GM12891 (cell line): ENCODE measurements at regions not wholly inside any gene's neighbourhood (a gene's known extent, or its start where the extent isn't known, plus 50 kb on each side); places are given as distances from the start of the nearest gene placed in this dataset.
"Not testable (repeated sequence)": the region's sequence is repeated elsewhere in the genome, so short reads cannot be mapped to it uniquely, and the experiment has no call there.

ENCODE experiments used
- DNase-seq: peaks from one replicate; pipeline ENCODE4 v3.0.0; 2011; ENCODE audit warnings: low spot score; ENCODE audit not compliant: insufficient read length
- FAIRE-seq: peaks from 2 replicates; lab custom pipeline; 2011; peaks lifted over from hg19 to GRCh38; lab: Jason Lieb, UNC
- PAX5 ChIP-seq: IDR thresholded peaks from 2 replicates; pipeline ENCODE4 v1.6.1; 2011; ENCODE audit warnings: low read length, moderate library complexity, mild to moderate bottlenecking; ENCODE audit not compliant: insufficient read depth, severe bottlenecking
- POLR2A ChIP-seq: IDR thresholded peaks from 2 replicates; pipeline ENCODE4 v1.6.1; 2011; ENCODE audit warnings: low read depth, low read length, control low read depth
- POLR2AphosphoS5 ChIP-seq: IDR thresholded peaks from 2 replicates; pipeline ENCODE4 v1.6.1; 2011; ENCODE audit warnings: low read depth, low read length, control low read depth
- POU2F2 ChIP-seq: IDR thresholded peaks from 2 replicates; pipeline ENCODE4 v1.6.1; 2011; ENCODE audit warnings: low read depth, mild to moderate bottlenecking, control low read depth, low read length, moderate library complexity
- SPI1 ChIP-seq: IDR thresholded peaks from 2 replicates; pipeline ENCODE4 v1.6.1; 2011; ENCODE audit warnings: low read depth, low read length, control low read depth
- TAF1 ChIP-seq: IDR thresholded peaks from 2 replicates; pipeline ENCODE4 v1.6.1; 2011; ENCODE audit warnings: low read depth, low read length, control low read depth

- DNase-seq (no peak), FAIRE-seq (no peak)
- no peak for TF ChIP-seq POLR2A
Observed at GRCh38 chr6:148016013-148016412, 326.6 kb upstream of the SASH1 start.

DNA sequence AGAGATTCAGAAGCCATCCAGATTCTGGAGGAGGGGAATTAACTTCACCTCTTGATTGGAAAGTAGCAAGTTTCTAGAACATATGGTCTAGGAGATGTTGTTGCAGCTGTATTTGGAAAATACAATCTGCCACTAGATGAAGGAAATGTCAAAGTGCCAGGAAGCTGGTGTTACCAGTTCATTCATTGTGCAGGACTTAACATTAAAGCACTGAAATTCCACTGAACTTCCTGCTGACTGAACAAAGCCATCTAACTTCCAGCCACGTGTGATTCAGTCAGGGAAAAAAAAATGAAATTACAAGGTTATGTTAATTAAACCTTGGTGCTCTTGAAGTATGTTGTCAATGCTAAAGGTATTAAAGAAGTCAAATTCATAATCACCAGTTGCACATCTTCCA is 321.5 kb upstream of the SASH1 start:
- FAIRE-seq (no peak), DNase-seq (no peak)

DNA sequence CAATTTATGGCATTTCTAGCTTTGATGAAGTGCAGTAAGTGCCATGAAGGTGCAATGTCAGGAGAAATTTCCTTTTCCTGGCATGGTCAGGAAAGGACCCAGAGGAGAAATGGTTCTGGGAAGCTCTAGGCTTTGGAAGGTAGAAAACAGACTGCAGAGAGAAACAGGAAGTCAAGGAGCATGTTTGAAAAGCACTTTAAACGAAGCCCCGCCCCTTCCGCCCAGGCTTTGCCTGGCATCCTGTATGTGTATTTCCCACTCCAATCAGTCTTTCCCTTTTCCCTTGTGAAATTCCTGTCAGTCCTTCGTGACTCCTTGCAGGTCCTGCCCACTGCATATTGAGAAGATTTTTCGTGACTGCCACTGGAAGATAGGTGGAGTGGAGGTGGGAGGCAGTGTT is 320.9 kb upstream of the SASH1 start:
- FAIRE-seq (no peak), DNase-seq (no peak)
- TF ChIP-seq POLR2AphosphoS5, result no peak
- no peak for TF ChIP-seq PAX5
- no peak for TF ChIP-seq POU2F2

More for the DNA sequence above, 321.5 kb upstream of the SASH1 start:
- no peak for TF ChIP-seq POLR2A
- TF ChIP-seq TAF1, result no peak
- TF ChIP-seq POLR2AphosphoS5, result no peak
- no peak for TF ChIP-seq PAX5
- no peak for TF ChIP-seq SPI1
- no peak for TF ChIP-seq POU2F2

DNA sequence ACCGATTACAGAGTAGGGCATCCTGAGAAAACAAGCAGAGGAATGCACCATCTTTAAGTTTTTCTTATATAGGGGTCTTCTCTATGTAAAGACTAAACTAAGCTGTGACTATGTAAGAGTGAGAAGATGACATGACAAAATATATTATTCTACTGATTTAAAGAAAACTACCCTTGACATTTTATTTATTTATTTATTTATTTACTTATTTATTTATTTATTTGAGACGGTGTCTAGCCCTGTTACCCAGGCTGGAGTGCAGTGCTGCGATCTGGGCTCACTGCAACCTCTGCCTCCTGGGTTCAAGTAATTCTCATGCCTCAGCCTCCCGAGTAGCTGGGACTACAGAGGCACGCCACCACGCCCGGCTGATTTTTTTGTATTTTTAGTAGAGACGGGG is 320.4 kb upstream of the SASH1 start:
- FAIRE-seq, DNase-seq: not testable (repeated sequence)

DNA sequence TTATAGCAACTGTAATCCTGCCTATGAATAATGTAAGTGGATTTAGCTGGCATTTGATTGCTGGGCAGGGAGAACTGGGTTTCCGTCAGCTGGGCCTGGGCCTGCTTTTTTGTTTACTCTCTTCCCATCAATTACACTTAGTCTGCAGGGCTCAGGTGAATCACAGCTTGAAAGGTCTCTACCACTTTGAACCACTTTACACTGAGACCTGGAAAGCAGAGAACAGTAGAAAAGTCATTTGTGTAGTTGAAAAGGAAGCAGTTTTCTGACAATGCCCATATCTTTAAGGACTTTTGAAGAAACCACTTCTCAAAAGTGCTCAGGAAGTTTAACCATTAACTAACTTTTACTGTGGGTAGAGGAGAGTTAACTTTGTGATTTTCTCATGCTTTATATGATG is 315.4 kb upstream of the SASH1 start:
- TF ChIP-seq POLR2AphosphoS5, result no peak
- TF ChIP-seq POLR2A, result no peak
- no peak for TF ChIP-seq PAX5
- no peak for TF ChIP-seq POU2F2
- no peak for TF ChIP-seq TAF1
- no peak for TF ChIP-seq SPI1
- FAIRE-seq (no peak), DNase-seq (no peak)

GRCh38 chr6:148035806-148036390 is 306.7 kb upstream of the SASH1 start:
- DNase-seq (no peak), FAIRE-seq (no peak)
- TF ChIP-seq SPI1 (no peak), PAX5 (no peak), TAF1 (no peak), POLR2A (no peak), POU2F2 (no peak), POLR2AphosphoS5 (no peak)

- DNase-seq (no peak), FAIRE-seq (no peak)
- TF ChIP-seq TAF1 (no peak), POLR2A (no peak), SPI1 (no peak), POLR2AphosphoS5 (no peak), POU2F2 (no peak), PAX5 (no peak)
Observed at GRCh38 chr6:148037496-148037895, 305.1 kb upstream of the SASH1 start.

DNA sequence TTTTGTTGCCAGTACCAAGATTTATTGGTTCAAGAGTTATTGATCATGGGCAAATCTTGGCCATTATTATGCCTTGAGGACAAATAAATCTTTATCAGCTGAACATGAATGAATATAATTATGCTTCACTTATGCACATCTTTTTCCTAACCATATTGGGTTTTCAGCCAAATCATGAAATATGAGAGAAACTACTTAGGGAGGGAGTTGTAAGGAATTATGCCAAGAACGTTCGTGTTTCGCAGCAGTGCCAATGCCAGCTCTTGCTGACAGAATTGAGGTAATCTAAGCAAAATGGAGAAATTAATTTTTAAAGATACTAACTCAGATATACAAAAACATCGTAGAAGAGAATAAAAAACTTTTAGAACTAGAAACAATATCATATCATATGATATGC is 301.1 kb upstream of the SASH1 start:
- FAIRE-seq, result no peak

DNA sequence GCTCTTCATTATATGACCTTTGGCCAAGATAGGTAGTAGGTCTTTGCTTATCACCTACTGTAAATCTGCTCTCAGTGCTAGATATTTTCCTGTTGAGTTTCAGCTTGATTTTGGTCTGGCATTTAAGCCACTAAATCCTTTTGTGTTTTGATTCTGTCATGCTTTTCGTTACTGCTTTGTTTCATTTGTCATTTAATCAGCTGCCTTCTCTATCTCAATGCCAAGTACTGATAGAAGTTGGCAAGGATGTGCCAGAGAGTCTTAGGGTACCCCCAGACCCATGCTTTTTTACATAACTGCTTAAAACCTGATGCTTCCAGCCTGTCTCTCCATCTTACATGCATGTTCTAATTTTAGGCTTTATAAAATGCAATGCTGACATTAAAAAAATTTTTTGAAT is 300.1 kb upstream of the SASH1 start:
- TF ChIP-seq PAX5, result no peak
- TF ChIP-seq POU2F2, result no peak
- no peak for TF ChIP-seq POLR2AphosphoS5
- FAIRE-seq (no peak), DNase-seq (no peak)

More for the DNA sequence above, 301.1 kb upstream of the SASH1 start:
- DNase-seq, result no peak
- TF ChIP-seq SPI1 (no peak), POU2F2 (no peak), TAF1 (no peak), POLR2AphosphoS5 (no peak), PAX5 (no peak), POLR2A (no peak)

- no peak for DNase-seq
- no peak for TF ChIP-seq POU2F2
- TF ChIP-seq PAX5, result no peak
- TF ChIP-seq POLR2AphosphoS5, result no peak
- TF ChIP-seq TAF1, result no peak
- TF ChIP-seq SPI1, result no peak
- FAIRE-seq, result no peak
Observed at GRCh38 chr6:148044261-148044751, 298.3 kb upstream of the SASH1 start.

- TF ChIP-seq POU2F2 (no peak), PAX5 (no peak), SPI1 (no peak), TAF1 (no peak), POLR2A (no peak), POLR2AphosphoS5 (no peak)
- no peak for FAIRE-seq
- DNase-seq, result no peak
Observed at GRCh38 chr6:148044921-148045320, 297.7 kb upstream of the SASH1 start.

GRCh38 chr6:148053209-148053608 is 289.4 kb upstream of the SASH1 start:
- TF ChIP-seq PAX5 (no peak), POU2F2 (no peak), POLR2A (no peak), TAF1 (no peak), POLR2AphosphoS5 (no peak), SPI1 (no peak)
- no peak for FAIRE-seq
- DNase-seq, result no peak
